CD4-positive, alpha-beta T cell treated with Interleukin-17A for 4 hours (primary cell): ENCODE measurements at regions not wholly inside any gene's neighbourhood (a gene's known extent, or its start where the extent isn't known, plus 50 kb on each side); places are given as distances from the start of the nearest gene placed in this dataset.

Experiments
- DNase-seq: peaks from one replicate; pipeline ENCODE4 v3.0.0-alpha.2; 2020; ENCODE audit warnings: mixed read lengths

DNA sequence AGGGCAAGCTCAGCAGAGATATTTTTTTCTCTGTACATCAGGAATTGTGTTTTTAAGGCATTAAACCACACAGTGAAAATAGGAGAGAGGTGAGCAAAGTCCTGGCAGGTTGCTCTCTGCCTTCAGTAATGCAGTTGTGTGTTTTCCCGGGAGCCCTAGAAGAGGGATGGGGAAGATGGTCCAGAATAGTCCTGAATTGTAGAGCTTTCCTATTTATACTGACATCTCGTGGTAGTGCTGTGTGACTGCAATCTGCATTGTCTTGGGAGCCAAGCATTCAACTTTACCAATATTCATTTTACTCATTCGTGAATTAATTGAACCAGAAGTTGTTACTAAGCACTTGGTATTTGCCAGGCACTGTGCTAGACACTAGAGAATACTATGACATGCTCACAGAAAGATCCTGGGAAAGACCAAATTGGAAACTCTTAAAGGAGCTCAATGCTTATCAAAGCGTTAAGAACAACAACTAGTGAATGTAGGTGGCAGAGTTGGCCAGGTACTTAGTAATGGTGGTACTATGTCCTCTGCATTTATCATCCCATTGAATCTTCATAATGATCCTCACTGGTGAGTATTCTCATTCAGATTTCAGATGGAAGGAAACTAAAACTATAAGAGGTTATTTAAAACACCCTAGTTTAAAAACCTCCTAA lies 214.6 kb downstream of the TRIB2 start:
- DNase-seq = peak; percentile 16

DNA sequence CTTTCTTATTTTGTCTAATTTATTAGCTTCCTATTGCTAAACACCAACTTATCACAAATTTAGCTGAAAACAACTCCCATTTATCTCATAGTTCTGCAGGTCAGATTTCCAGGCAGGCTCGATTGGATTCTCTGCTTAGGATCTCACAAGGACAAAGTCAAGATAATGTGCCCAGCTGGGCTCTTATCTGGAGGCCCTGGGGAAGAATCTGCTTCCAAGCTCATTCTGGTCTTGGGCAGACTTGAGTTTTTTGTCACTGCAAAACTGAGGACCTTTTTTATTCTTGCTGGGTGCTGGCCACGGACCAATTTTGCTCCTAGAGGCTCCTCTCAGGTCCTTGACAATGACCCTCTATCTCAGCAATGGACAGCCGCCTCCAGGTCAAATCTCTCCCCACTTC lies 215.5 kb downstream of the TRIB2 start:
- no peak for DNase-seq

DNA sequence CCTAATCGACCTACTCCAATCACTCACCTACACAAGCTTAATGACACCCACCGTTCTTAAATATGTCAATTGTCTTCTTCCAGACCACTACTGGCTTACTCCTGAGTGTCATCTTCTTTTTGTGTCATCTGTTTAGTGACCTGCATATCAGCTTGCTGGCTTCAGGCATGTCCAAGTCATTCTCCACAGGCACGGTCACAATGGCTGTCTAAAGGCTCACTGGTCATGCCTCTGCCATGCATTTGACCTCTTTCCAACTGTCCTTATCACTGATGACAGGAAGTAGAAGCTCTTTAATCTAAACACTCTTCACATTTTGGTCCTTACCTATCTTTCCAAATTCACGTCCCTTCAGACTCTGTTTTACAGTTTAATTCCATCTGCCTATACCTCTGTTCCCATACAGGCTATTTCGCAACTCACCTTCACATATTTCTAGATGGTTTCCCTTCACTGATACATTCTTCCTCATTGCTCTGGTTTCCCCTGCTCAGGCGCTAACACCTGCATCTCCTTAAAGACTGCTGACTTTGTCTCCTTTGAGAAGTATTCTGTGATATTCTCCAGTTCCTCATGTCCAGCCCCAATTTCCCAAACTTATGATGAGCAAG lies 217.5 kb downstream of the TRIB2 start:
- no peak for DNase-seq

DNA sequence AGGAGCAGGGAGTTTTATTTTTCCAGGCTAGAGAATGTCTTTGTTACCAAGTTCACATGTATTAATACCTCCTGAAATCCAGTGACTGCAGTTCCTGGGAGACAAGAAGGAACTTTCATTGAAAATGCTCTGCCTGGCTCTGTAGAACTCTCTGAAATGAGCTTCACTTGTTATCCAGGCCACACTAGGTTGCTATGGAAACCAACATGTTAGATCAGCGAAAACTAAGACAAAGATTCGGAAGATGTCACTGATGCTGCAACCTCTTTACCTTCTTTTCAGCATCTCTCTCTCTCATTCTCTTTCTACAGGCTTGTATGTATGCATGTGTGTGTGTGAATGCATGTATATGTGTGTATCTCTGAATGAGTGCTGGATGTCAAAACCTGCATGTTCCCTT lies 218.5 kb downstream of the TRIB2 start:
- DNase-seq = no peak

DNA sequence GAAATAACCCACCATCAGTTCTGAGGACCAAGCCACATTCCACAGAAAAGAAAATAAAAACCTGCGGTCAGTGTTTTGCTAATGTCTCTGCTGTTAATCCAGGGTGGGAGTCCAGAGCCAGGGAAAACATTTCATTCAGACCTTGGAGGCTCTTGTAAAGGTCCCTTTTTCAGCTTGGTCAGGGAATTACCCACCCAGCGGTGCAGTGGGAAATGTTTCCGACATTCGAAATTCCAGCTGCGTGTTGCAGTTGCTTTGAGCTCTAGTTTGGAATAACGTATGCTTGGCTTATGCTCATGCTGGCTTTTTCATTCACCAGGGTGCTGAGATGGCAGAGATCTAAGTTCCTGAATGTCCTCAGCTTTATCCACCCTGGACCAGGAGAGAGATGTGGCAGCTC lies 219.1 kb downstream of the TRIB2 start:
- no peak for DNase-seq

DNA sequence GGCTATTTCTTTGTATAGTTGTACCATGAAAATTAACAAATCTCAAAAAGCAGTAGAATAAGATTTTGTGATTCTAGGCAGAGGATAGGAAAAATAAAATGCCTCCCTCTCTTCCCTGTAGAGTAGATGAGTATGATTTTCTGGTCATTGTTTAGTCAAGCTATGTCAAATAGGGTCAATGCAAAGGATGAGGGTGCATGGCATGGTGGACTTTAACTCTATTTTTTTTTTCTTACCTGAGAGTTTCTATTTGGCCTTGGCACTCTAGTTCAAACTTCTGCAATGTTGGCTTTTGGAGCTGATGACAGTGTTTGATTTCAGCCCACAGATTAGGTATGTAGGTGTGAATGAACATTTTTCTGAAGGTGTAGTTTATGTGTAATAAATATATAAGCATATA lies 224.5 kb downstream of the TRIB2 start:
- no peak for DNase-seq

DNA sequence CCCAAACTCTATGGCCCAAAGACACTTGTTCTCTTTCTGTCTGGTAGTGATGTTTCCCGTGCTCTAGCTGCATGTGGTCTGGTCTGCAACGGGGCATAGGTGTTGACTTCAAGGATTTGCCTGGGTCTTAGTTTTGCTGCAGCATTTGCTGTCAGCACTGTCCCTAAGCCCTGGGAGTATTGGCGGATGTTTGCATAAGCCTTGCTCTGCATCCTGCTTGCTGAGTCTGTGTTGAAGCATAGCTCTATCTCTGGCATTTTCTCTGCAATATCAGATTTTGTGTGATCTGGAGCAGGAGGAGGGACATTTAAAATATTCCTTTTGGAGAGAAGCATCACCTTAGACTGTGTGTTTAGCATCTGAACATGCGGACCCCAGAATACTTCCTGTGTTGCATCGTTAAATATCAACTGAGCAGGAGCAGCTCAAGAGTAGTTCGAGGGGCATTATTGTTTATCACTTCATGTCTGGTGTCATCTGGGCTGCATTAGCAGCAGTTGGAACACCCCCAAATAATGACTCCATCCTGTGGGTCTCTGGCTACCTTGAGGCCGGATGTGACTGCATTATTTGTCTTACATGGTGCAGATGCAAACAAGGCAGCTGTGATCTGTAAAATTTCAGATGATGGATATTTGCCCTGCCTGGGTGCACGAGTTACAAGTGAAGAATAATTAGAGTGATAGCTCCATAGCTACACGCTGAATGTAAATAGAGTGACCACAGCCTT lies 231.7 kb downstream of the TRIB2 start:
- no peak for DNase-seq

DNA sequence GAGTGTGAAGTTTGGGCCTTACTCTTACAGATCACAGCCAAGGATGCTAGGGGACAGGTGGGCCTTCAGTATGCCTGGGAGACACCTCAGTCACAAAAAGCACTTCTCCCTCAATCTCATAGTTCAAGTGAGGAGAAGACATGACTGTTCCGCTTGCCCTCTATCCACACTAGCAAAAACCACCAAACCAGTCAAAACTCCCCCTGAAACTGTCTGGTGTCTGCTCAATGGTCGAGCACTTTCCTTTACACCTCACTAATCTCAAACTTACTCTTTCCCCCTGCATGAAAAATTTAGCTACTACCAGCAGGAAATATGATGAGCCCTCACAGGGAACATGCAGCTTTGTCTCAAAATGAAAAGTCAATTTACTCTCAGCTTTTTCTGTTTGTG lies 232.2 kb downstream of the TRIB2 start:
- no peak for DNase-seq

DNA sequence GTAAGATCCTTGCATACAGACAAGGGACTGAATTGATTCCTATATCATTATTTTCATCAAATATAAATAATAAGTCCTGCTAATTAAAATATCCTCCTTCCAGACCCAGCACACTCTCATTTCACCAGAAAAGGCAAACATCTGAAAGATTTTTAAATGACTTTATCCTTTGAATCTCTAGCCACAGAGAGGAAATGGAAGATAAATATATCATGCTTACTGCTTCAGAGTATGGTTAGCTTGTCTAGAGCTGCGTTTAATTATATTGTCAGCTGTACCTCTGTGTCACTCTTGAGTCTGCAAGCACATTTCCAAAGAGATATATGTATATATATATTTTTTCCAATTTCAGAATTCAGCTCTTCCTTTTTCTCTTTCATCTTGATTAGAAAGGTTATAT lies 232.7 kb downstream of the TRIB2 start:
- DNase-seq = no peak

DNA sequence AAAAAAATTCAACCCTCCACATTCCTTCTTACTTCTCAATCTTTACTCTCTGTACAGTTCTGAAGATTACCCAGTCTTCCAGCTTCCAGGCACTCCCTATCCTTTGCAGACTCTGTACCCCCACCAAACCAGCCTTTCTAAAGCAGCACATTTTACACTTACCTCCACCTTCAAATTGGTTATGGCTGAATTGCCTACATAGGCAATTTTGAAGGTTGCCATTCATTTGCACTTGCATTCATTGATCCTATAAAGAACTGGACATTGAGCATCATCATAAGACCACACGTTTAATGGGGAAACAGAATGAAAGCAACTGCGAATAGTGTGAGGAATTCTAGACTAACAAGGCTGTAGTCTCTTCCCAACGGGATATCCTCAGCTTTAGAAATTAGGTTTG lies 233.4 kb downstream of the TRIB2 start:
- no peak for DNase-seq

DNA sequence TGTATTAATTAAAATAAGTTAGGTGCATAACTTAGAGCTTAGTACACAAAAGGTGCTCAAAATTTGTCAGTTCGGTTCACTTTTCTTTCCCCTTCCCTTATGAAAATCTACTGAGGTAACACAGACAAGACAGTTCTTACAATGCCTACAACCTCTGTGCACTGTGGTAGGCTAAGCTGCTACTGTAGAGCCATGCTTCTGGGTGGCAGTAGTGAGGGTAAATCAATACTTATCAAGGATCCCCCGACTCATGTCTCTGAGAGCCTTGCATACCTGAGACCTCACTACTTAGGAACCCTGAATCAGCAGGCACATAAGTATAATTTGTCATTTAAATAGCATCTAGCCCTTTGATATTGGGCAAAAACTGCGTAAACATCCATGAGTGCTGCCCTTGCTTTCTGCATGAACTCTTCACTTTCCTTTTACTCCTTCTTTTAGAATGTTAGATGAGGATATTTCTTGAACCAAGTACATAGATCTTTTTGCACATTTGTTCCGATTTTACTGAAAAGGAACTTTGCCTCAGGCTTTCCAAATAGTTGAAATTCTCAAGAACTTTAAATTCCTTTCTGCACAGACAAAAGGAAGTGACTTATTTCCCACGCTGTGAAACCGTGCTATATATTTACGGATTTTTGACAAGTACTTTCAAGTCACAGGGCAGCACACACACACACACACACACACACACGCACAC lies 234.4 kb downstream of the TRIB2 start:
- no peak for DNase-seq

DNA sequence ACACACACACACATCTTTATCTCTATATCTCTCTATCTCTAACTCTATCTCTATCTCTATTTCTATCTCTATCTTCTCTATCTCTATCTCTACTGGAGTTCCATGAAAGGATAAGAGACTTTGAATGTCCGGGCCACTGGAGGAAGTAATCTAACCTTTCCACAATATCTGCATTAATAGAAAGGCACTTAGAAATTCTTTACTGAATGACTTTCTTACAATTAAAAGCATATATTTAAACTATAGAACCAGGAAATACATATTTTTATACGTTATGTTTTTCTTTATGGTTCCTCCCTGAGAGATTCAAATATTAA lies 234.9 kb downstream of the TRIB2 start:
- no peak for DNase-seq

DNA sequence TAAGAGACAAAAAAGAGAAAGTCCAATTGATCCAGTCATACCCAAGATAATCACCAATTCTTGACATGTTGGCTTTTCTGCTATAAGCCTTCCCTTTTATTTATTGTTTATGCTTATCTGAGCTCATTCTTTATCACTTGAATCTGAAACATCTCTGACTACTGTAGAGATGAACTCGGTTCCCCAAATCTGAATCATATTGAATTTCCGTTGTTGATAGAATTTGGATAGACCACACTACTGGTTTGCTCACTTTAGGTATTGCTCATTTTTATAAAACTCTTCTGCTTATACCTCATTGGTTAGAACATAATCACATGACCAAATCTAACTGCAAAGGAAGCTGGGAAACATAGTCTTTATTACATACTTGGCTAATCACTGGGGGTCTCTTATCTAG lies 236.9 kb downstream of the TRIB2 start:
- DNase-seq = no peak

DNA sequence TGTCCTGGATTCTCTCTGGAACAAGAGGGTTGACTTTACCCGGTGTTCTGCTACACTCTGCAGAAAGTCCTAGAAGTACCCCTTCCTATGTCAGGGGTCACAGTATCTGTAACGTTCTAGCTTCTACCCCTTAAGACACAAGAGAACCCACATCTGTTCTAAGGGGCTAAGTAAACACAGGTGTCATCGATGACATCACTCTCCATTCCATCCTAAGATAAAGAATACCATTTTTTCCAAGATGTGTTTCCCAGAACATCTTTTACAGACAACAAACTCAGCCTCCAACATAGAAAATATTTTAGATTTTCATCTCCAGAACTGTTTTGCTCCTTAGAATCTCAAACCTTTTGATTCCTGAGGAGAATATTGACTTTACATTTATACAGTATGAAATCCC lies 239.1 kb downstream of the TRIB2 start:
- DNase-seq = no peak

DNA sequence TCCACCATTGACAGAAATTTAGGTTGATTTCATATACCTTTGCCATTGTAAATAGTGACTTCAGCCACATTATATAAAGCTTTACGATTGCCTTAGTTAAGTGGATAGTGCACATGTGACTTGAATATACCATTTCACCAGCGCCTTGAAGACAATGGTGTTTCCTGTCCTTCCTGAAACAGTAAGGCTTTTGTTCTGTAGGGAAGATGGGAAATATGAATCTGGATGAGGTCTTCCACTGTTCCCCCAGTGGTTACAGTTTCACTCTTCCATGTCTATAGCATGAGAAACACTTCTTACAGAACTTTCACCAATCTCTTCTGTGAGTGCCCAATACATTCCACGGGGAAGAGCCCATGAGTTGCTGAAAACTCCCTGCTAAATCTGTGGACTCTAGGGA lies 240.5 kb downstream of the TRIB2 start:
- DNase-seq = no peak

DNA sequence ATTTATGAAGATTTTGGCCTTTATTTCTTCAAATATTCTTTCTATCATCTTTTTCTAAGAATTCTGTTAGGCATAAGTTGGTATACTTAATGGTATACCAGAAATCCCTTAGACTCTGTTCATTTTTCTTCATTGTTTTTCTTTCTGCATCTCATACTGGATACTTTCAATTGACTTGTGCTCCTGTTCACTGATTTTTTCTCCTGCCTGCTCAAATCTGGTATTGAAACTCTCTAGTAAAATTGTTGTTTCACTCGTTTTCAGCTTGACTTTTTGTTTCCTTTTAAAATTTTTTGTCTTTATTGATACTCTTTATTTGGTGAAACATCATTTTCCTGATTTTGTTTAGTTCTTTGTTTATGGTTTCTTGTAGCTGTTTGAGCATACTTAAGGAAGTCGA lies 243.2 kb downstream of the TRIB2 start:
- DNase-seq = no peak

DNA sequence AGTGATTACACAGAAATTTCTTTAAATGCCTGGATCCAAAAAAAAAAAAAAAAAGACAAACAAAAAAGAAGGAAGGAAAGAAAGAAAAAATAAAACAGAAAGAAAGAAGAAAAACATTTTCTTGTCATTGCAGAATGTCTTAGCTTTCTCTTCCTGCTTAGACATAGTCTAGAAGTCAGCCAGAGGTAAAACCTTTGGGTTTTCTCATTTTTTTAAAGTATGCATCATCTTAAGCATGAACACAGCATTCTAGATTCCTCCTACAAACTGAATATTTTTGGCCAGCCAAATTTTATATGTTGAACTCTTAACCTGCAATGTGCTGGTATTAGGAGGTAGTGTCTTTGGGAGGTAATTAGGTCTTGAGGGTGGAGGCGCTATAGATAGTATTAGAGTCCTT lies 243.9 kb downstream of the TRIB2 start:
- no peak for DNase-seq

DNA sequence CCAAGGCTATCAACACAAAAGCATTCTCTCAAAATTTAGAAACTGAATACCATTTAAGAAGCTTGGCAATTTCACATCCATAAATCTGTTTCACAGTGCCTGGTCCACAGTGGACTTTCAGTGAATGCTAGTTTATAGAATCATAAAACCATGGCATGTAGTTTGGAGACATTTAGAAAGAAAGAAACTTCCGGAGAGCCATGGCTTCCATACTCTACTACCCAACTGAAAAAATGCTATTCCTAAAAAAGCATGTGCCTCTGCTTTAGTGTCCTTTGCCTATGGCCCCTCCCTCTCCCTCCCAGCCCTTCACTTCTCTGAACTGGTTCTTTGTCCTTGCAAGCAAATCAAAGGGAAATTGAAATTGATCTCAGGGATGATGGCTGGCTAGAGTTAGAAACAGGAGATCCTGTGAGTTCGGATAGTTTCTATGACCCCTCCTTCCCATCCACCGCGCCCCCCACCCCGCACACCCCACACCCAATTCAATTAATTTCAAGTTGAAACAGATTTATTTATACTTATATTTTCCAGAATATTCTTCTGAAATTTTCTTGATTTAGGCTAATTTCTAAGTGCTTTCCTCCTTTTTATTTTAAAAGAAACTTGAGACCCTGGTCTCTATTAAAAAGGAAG lies 248.3 kb downstream of the TRIB2 start:
- DNase-seq = no peak

DNA sequence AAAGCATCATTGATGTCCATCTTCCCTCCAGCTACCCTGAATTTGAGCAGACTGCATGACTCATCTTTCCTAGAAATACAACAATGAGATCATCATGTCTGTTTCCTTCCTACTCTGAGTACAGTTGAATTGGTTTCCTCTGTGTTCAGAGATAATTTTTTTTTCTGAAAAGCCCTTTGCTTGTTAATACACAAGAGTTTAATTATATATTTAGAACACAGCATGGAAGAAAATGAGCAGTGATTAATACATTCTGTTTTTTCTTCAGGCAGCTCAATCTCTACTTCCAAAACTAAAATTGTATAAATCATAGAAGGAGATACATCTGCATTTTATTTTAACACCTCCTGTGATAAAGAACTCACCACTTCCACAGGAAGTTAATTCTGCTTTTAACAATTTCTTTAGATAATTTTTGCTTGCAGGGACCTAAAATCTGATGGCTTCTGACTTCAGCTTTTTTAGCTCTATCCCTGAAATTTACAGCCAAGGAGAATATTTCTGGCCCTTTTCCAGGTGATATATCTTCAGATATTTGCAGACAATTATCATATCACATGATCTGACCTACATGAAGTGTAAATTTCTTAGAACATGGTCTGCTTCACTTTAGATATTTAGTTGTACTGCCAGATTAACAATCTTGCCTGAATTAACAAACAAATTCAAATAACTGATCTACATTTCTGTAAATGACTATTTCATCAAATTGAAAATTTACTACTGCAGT lies 249.0 kb downstream of the TRIB2 start:
- no peak for DNase-seq

DNA sequence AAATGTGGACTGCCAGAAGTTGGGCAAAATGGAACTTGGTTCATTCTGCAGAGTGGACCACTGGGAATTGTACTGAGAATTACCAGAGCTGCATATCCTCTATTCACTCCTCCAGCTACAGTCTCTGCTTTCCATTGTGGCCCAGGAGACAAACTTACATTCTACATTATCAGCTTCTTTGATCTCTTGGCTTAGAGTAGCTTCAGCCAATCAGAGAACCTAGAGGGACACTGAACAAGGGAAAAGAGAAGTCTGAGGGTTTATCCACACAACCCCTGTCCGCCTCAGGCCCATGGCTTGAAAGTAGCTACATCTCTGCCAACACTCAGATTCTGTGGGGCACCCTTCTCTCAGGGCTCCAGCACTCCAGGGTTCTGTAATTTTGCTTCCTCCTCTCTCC lies 251.1 kb downstream of the TRIB2 start:
- DNase-seq = no peak

DNA sequence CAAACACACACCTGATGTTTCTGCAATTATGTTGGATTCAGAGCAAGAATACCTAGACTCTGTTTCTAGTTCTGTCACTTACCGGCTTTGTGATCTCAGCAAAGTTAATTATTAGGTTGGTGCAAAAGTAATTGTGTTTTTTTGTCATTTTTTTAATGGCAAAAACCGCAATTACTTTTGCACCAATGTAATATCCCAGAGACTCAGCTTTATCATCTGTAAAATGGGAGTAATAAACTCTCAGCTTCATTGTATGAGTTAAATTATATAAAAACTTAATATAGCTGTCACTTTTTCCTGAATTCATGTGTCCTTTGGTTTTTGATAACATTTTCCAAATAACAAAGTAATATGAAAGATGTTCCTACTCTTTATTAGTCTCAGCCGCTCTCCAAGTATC lies 251.7 kb downstream of the TRIB2 start:
- DNase-seq = no peak

DNA sequence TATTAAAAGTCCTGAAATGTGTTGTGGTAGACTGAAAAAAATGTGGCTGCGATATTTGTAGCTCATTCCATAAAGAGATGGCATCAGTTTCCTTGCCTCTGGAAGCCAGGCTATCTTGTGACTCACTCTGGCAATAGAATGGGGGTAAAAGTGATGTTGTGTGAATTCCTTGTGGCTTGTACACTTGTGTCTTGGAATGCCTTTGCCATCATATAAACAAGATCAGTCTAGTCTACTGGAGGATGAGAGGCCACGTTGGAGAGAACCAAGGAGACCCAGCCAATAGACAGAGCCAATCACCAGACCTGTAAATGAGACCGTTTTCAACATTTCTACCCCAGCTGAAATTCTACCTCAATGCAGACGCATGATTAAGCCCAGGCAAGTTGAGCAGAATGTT lies 254.1 kb downstream of the TRIB2 start:
- DNase-seq = no peak
